SK-N-SH treated with all-trans-retinoic acid at 6 μM for 48 hours (cell line): ENCODE measurements at regions not wholly inside any gene's neighbourhood (a gene's known extent, or its start where the extent isn't known, plus 50 kb on each side); places are given as distances from the start of the nearest gene placed in this dataset.

Experiments used
- CREB5 ChIP-seq: fragments of 250-450 bp; sonication (Bioruptor Pico); IDR thresholded peaks from 2 replicates; pipeline ENCODE4 v1.5.1; 2020; ENCODE audit warnings: low read depth, mild to moderate bottlenecking, moderate library complexity
- CSRNP3 ChIP-seq: fragments of 250-450 bp; sonication (Bioruptor Pico); IDR thresholded peaks from 2 replicates; pipeline ENCODE4 v1.5.1; 2021; ENCODE audit warnings: mild to moderate bottlenecking, moderate library complexity
- ISL1 ChIP-seq: fragments of 250-450 bp; sonication (Bioruptor Pico); IDR thresholded peaks from 2 replicates; pipeline ENCODE4 v2.1.2; 2022; ENCODE audit warnings: mild to moderate bottlenecking, moderate library complexity
- OSR1 ChIP-seq: fragments of 250-450 bp; sonication (Bioruptor Pico); IDR thresholded peaks from 2 replicates; pipeline ENCODE4 v1.8.0; 2022; ENCODE audit warnings: moderate library complexity, mild to moderate bottlenecking, inconsistent platforms
- PATZ1 ChIP-seq: fragments of 250-450 bp; sonication (Bioruptor Pico); IDR thresholded peaks from 2 replicates; pipeline ENCODE4 v1.8.0; 2020; ENCODE audit warnings: mild to moderate bottlenecking, moderate library complexity, borderline replicate concordance
- PPARA ChIP-seq: fragments of 250-450 bp; sonication (Bioruptor Pico); IDR thresholded peaks from 2 replicates; pipeline ENCODE4 v1.5.0; 2020; ENCODE audit warnings: mild to moderate bottlenecking, borderline replicate concordance
- ZC3H10 ChIP-seq: fragments of 250-450 bp; sonication (Bioruptor Pico); IDR thresholded peaks from 2 replicates; pipeline ENCODE4 v1.5.1; 2021; ENCODE audit warnings: mild to moderate bottlenecking, moderate library complexity
- ZFP3 ChIP-seq: fragments of 250-450 bp; sonication (Bioruptor Pico); IDR thresholded peaks from 2 replicates; pipeline ENCODE4 v1.5.0; 2020; ENCODE audit warnings: mild to moderate bottlenecking, moderate library complexity
- ZFP30 ChIP-seq: fragments of 450-650 bp; formaldehyde crosslinking; IDR thresholded peaks from 2 replicates; pipeline ENCODE4 v1.5.0; 2022; ENCODE audit warnings: mild to moderate bottlenecking, moderate library complexity
- ZNF565 ChIP-seq: fragments of 450-650 bp; formaldehyde crosslinking; conservative IDR thresholded peaks from 2 replicates; pipeline ENCODE4 v1.5.0; 2020; ENCODE audit warnings: low read depth, mild to moderate bottlenecking, moderate library complexity
- ZNF70 ChIP-seq: fragments of 450-650 bp; formaldehyde crosslinking; IDR thresholded peaks from 2 replicates; pipeline ENCODE4 v1.5.0; 2020; ENCODE audit warnings: mild to moderate bottlenecking, moderate library complexity
- ZNF8 ChIP-seq: fragments of 450-650 bp; formaldehyde crosslinking; IDR thresholded peaks from 2 replicates; pipeline ENCODE4 v1.5.0; 2020; ENCODE audit warnings: mild to moderate bottlenecking, moderate library complexity

- TF ChIP-seq ZC3H10 (CRISPR knock-in tag) = no peak
- TF ChIP-seq PATZ1 (CRISPR knock-in tag) = no peak
- TF ChIP-seq ZNF565 = no peak
- TF ChIP-seq ISL1 = no peak
- TF ChIP-seq CSRNP3 = no peak
- no peak for TF ChIP-seq CREB5 (CRISPR knock-in tag)
- TF ChIP-seq PPARA = no peak
- TF ChIP-seq ZFP3 (CRISPR knock-in tag) = no peak
- TF ChIP-seq ZFP30 (CRISPR knock-in tag) = no peak
- TF ChIP-seq ZNF8 (CRISPR knock-in tag) = no peak
- no peak for TF ChIP-seq ZNF70 (CRISPR knock-in tag)
- TF ChIP-seq OSR1 (CRISPR knock-in tag) = no peak
These were observed 814.5 kb upstream of the MIR17HG start for GRCh38 chr13:90532861-90533492.
